ENCODE measurements at regions not wholly inside any gene's neighbourhood (a gene's known extent, or its start where the extent isn't known, plus 50 kb on each side); places are given as distances from the start of the nearest gene placed in this dataset.

- H3K4me3 ChIP-seq: no peak overlapping the region
- H3K27me3 ChIP-seq: peaks cover 0 to 22% (median 0%) of the 10 kb centered on the region in 4 donors
- TF ChIP-seq POLR2AphosphoS5 (IDR thresholded peaks at IDR 0.05): no peak
- no peaks in the 10 kb centered on the region for H3K9me3 ChIP-seq
- H3K4me1 ChIP-seq: no peaks in the 10 kb centered on the region
- 93% methylated on average over 5 of the region's 5 CpGs for WGBS
- intact Hi-C loops (cut with DNase I): no loop called here
- H3K27ac ChIP-seq (replicated peaks in 1 of 4): no peak overlapping the region
- no peak for DNase-seq (ENCODE audit: extremely low spot score)
- no peaks in the 10 kb centered on the region for H3K36me3 ChIP-seq
Observed at GRCh38 chr22:34070051-34070450, 149.8 kb upstream of the LARGE1 start.

- H3K4me3 ChIP-seq: no peak overlapping the region
- TF ChIP-seq CTCF (IDR thresholded peaks at IDR 0.05) (no peak), POLR2AphosphoS5 (IDR thresholded peaks at IDR 0.05) (no peak), EP300 (IDR thresholded peaks at IDR 0.05) (no peak), POLR2A (IDR thresholded peaks at IDR 0.05; ENCODE audit: low read depth) (no peak)
- H3K9me3 ChIP-seq: no peaks in the 10 kb centered on the region
- WGBS: 76% methylated on average over 3 of the region's 3 CpGs
- DNase-seq (ENCODE audit: extremely low spot score): no peak
- no peak overlapping the region for H3K27ac ChIP-seq (replicated peaks in 1 of 4)
- H3K27me3 ChIP-seq: peaks cover 0 to 22% (median 0%) of the 10 kb centered on the region in 4 donors
- intact Hi-C loops (cut with DNase I): no loop called here
- no peaks in the 10 kb centered on the region for H3K36me3 ChIP-seq
- H3K4me1 ChIP-seq: no peaks in the 10 kb centered on the region
Observed at GRCh38 chr22:34070531-34070930, 150.3 kb upstream of the LARGE1 start.

- TF ChIP-seq POLR2AphosphoS5 (IDR thresholded peaks at IDR 0.05) (no peak), POLR2A (IDR thresholded peaks at IDR 0.05; ENCODE audit: low read depth) (no peak), EP300 (IDR thresholded peaks at IDR 0.05) (no peak)
- no peak for DNase-seq (ENCODE audit: extremely low spot score)
- intact Hi-C loops (cut with DNase I): no loop called here
- Histone ChIP-seq H3K36me3 (no peaks in the 10 kb centered on the region), H3K9me3 (no peaks in the 10 kb centered on the region), H3K4me1 (no peaks in the 10 kb centered on the region), H3K27ac (replicated peaks in 1 of 4) (no peak overlapping the region), H3K4me3 (no peak overlapping the region), H3K27me3 (peaks cover 0 to 16% (median 0%) of the 10 kb centered on the region in 4 donors)
- 59% methylated on average over 4 of the region's 4 CpGs for WGBS
Observed at GRCh38 chr22:34072585-34072984, 152.3 kb upstream of the LARGE1 start.

DNA sequence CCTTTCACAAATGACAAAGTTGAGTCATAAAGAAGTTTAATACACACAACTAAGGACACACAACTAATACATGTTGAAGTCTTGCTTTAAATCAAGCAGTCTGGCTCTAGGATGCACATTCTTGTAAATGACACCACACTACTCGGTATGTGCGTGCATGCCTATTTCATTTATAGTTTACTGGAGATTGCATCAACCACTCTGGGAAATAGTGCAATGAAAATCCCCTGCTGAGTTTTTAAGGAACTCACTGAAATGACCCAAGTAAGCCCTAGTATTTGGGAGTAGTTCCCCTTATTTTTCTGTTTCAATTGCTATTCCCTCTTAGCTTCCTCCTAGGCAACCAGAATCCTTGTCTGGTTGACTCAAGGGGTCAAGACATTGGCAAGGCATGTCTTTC is 160.2 kb upstream of the LARGE1 start:
- Histone ChIP-seq H3K4me1 (no peaks in the 10 kb centered on the region), H3K27me3 (no peaks in the 10 kb centered on the region), H3K4me3 (no peak overlapping the region), H3K9me3 (no peaks in the 10 kb centered on the region), H3K36me3 (no peaks in the 10 kb centered on the region), H3K27ac (replicated peaks in 1 of 4) (no peak overlapping the region)
- no peak for TF ChIP-seq CTCF (IDR thresholded peaks at IDR 0.05)
- no peak for TF ChIP-seq POLR2A (IDR thresholded peaks at IDR 0.05; ENCODE audit: low read depth)
- no peak for TF ChIP-seq POLR2AphosphoS5 (IDR thresholded peaks at IDR 0.05)
- TF ChIP-seq EP300 (IDR thresholded peaks at IDR 0.05): no peak
- WGBS: 90% methylated on average over 2 of the region's 2 CpGs
- intact Hi-C loops (cut with DNase I): no loop called here
- no peak for DNase-seq (ENCODE audit: extremely low spot score)

- Histone ChIP-seq H3K4me3 (no peak overlapping the region), H3K4me1 (no peaks in the 10 kb centered on the region), H3K36me3 (no peaks in the 10 kb centered on the region), H3K9me3 (no peaks in the 10 kb centered on the region), H3K27ac (replicated peaks in 1 of 4) (no peak overlapping the region), H3K27me3 (peaks cover 0 to 6% (median 0%) of the 10 kb centered on the region in 4 donors)
- DNase-seq (ENCODE audit: extremely low spot score): peak; percentile 5
- intact Hi-C loops (cut with DNase I): no loop called here
- WGBS: 80% methylated on average over 3 of the region's 3 CpGs
- TF ChIP-seq POLR2AphosphoS5 (IDR thresholded peaks at IDR 0.05): no peak
- no peak for TF ChIP-seq EP300 (IDR thresholded peaks at IDR 0.05)
- no peak for TF ChIP-seq CTCF (IDR thresholded peaks at IDR 0.05)
- no peak for TF ChIP-seq POLR2A (IDR thresholded peaks at IDR 0.05; ENCODE audit: low read depth)
Observed at GRCh38 chr22:34096770-34097169, 176.5 kb upstream of the LARGE1 start.

DNA sequence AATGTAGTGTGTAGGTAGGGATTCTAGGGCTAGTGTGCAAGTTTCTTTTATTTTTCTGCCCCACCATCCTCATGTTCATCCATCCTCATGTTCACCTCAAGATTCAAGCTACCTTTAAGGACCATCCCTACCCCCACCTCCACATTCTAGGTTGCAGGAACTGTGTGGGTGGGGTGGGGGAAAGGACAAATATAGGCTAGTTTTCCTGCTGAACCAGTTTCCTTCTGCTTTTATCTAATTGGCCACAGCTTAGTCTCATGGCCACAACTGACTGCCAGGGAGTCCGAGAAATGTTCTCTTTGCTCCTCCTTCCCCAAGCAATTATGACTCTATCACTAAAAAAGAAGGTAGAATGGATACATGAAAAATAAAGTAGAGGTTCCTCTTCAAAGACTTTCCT is 179.0 kb upstream of the LARGE1 start:
- no peaks in the 10 kb centered on the region for H3K4me1 ChIP-seq
- WGBS: 67% methylated on average over 1 of the region's 1 CpG
- no peaks in the 10 kb centered on the region for H3K9me3 ChIP-seq
- no peak overlapping the region for H3K4me3 ChIP-seq
- peaks cover 0 to 6% (median 0%) of the 10 kb centered on the region in 4 donors for H3K27me3 ChIP-seq
- no peaks in the 10 kb centered on the region for H3K36me3 ChIP-seq
- TF ChIP-seq POLR2A (IDR thresholded peaks at IDR 0.05; ENCODE audit: low read depth): no peak
- no peak for TF ChIP-seq EP300 (IDR thresholded peaks at IDR 0.05)
- no peak for TF ChIP-seq POLR2AphosphoS5 (IDR thresholded peaks at IDR 0.05)
- no peak for TF ChIP-seq CTCF (IDR thresholded peaks at IDR 0.05)
- H3K27ac ChIP-seq (replicated peaks in 1 of 4): no peak overlapping the region
- peak; percentile 7 for DNase-seq (ENCODE audit: extremely low spot score)
- intact Hi-C loops (cut with DNase I): no loop called here
